Stomach smooth muscle (tissue), 2 donors: ENCODE measurements at regions not wholly inside any gene's neighbourhood (a gene's known extent, or its start where the extent isn't known, plus 50 kb on each side); places are given as distances from the start of the nearest gene placed in this dataset.

Experiments used
- H3K27ac ChIP-seq: one replicate; pipeline ENCODE4 v1.7.0; 2013; ENCODE audit warnings: mild to moderate bottlenecking, low read length, inconsistent platforms
- H3K27me3 ChIP-seq, 2 donors: one replicate each; pipeline ENCODE4 v1.7.0; 2013; ENCODE audit warnings: low read length in 2 of 2; ENCODE audit not compliant: insufficient read depth in 2 of 2, control insufficient read depth in 1 of 2
- H3K36me3 ChIP-seq, 2 donors: one replicate each; pipeline ENCODE4 v1.7.0; 2013; ENCODE audit warnings: low read length in 2 of 2; ENCODE audit not compliant: control insufficient read depth in 2 of 2, insufficient read depth in 2 of 2
- H3K4me1 ChIP-seq: one replicate; pipeline ENCODE4 v1.7.0; 2013; ENCODE audit warnings: low read length; ENCODE audit not compliant: control insufficient read depth, insufficient read depth
- H3K4me3 ChIP-seq, 2 donors: one replicate each; pipeline ENCODE4 v1.7.0; 2013; ENCODE audit warnings: low read length in 2 of 2
- H3K9ac ChIP-seq, 2 donors: one replicate each; pipeline ENCODE4 v1.7.0; 2013; ENCODE audit warnings: low read length in 2 of 2, mild to moderate bottlenecking in 1 of 2
- H3K9me3 ChIP-seq, 2 donors: one replicate each; pipeline ENCODE4 v1.7.0; 2013; ENCODE audit warnings: low read length in 2 of 2; ENCODE audit not compliant: control insufficient read depth in 2 of 2
- donor health status: healthy.
- donor health status: Pancreatic carcinoma.

- H3K27me3 ChIP-seq: no peaks in the 10 kb centered on the region
- no peaks in the 10 kb centered on the region for H3K9me3 ChIP-seq
Measured at GRCh38 chr13:88862095-88862620, 1191.0 kb downstream of the SLITRK5 start.

GRCh38 chr13:88863116-88863515 lies 1191.9 kb downstream of the SLITRK5 start:
- H3K4me1 ChIP-seq: no peaks in the 10 kb centered on the region
- H3K36me3 ChIP-seq: no peaks in the 10 kb centered on the region
- no peak overlapping the region for H3K9ac ChIP-seq
- no peaks in the 10 kb centered on the region for H3K27me3 ChIP-seq
- H3K4me3 ChIP-seq: no peak overlapping the region
- H3K9me3 ChIP-seq: no peaks in the 10 kb centered on the region
- H3K27ac ChIP-seq: no peak overlapping the region

More at GRCh38 chr13:88862095-88862620, 1191.0 kb downstream of the SLITRK5 start:
- Histone ChIP-seq H3K4me1 (no peaks in the 10 kb centered on the region), H3K9ac (no peak overlapping the region), H3K4me3 (no peak overlapping the region), H3K27ac (no peak overlapping the region), H3K36me3 (no peaks in the 10 kb centered on the region)

- no peaks in the 10 kb centered on the region for H3K36me3 ChIP-seq
- H3K9ac ChIP-seq: no peak overlapping the region
- no peaks in the 10 kb centered on the region for H3K4me1 ChIP-seq
- H3K4me3 ChIP-seq: no peak overlapping the region
- H3K27me3 ChIP-seq: no peaks in the 10 kb centered on the region
- H3K9me3 ChIP-seq: no peaks in the 10 kb centered on the region
- no peak overlapping the region for H3K27ac ChIP-seq
Measured at GRCh38 chr13:88866195-88866594, 1195.0 kb downstream of the SLITRK5 start.

DNA sequence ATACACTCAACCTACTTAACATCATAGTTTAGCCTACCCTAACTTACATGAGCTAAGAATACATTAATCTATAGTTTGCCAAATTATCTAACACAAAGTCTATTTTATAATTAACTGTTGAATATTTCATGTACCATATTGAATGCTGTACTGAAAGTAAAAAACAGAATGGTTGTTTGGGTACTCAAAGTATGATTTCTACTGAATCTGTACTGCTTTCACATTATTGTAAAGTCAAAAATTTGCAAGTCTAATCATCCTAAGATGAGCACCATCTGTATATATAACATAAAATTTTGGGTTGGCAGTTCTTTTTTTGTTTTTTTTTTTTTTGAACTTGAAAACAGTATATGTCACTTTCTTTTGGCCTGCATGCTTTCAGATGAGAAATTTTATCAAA lies 1212.6 kb downstream of the SLITRK5 start:
- H3K4me3 ChIP-seq: no peak overlapping the region
- H3K9ac ChIP-seq: no peak overlapping the region
- H3K9me3 ChIP-seq: no peaks in the 10 kb centered on the region
- H3K27me3 ChIP-seq: no peaks in the 10 kb centered on the region
- no peaks in the 10 kb centered on the region for H3K4me1 ChIP-seq
- H3K27ac ChIP-seq: no peak overlapping the region
- no peaks in the 10 kb centered on the region for H3K36me3 ChIP-seq

DNA sequence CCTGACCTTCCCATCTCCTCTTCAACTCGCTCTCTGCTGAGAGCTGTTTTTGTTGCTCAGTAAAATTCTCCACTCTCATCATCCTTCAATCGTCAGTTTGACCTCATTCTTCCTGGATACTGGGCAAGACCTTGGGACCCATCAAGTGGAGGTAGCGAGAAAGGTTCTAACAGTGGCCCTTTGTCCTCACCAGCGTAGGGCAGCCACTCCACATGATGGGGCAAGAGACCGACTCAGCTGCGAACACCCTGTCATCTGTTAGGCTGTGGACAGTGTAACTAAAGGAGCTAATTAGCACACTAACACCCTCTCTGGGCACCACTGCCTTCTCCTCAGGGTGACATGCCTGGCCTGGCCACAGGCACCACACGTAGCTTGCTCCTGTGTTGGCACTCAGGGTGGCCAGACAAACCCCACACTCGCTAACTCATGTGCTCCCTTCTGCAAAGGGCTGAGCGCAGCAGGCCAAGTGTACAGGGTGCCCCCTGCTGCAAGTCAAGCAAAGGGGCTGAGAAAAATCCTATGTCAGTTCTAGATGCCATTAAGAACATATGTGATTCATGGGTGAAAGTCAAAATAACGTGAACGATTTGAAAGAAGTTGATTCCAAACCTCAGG lies 1216.0 kb downstream of the SLITRK5 start:
- H3K27me3 ChIP-seq: no peaks in the 10 kb centered on the region
- no peak overlapping the region for H3K9ac ChIP-seq

DNA sequence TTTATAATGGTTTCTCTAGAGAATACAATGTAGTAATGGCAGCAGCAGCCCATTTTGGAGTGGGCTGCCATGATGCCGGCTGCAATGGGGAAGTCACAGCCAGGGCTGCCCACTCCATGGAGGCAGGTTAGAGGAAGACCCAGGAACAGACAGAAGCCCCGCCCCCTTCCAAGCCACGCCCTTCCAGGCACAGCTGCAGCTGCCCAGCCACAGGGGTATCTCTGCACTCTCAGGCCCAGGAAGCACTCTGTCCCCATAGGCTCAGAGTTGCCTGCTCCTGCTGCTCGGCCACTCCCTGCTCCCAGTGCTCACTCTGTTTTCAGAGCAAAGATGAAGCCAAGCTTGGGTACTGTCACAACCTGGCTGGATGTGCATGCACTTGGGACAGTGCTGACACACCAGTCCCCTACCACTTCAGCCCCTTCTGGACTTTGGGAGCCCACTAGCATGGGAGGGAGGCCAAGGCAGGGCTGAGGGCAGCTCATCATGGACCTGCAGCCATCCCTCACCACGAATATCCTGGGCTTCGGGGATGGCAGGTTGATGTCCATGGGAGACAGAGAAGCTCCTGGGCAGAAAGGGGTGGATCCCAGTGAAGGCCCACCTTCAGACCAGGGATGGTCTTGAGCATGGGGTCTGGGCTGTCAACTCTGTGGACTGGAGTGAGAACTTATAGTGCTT lies 1224.2 kb downstream of the SLITRK5 start:
- Histone ChIP-seq H3K36me3 (no peaks in the 10 kb centered on the region), H3K9ac (no peak overlapping the region), H3K4me1 (no peaks in the 10 kb centered on the region), H3K4me3 (no peak overlapping the region), H3K27me3 (no peaks in the 10 kb centered on the region), H3K9me3 (no peaks in the 10 kb centered on the region), H3K27ac (no peak overlapping the region)

More for the DNA sequence above, 1216.0 kb downstream of the SLITRK5 start:
- H3K9me3 ChIP-seq: no peaks in the 10 kb centered on the region
- no peak overlapping the region for H3K4me3 ChIP-seq
- no peaks in the 10 kb centered on the region for H3K4me1 ChIP-seq
- H3K27ac ChIP-seq: no peak overlapping the region
- no peaks in the 10 kb centered on the region for H3K36me3 ChIP-seq

GRCh38 chr13:88896466-88896865 lies 1225.3 kb downstream of the SLITRK5 start:
- Histone ChIP-seq H3K4me1 (no peaks in the 10 kb centered on the region), H3K9me3 (no peaks in the 10 kb centered on the region), H3K27ac (no peak overlapping the region), H3K36me3 (no peaks in the 10 kb centered on the region), H3K9ac (no peak overlapping the region), H3K27me3 (no peaks in the 10 kb centered on the region), H3K4me3 (no peak overlapping the region)

GRCh38 chr13:88908961-88909441 lies 1237.8 kb downstream of the SLITRK5 start:
- Histone ChIP-seq H3K27me3 (no peaks in the 10 kb centered on the region), H3K4me3 (no peak overlapping the region), H3K9ac (no peak overlapping the region), H3K27ac (no peak overlapping the region), H3K4me1 (no peaks in the 10 kb centered on the region), H3K36me3 (no peaks in the 10 kb centered on the region), H3K9me3 (no peaks in the 10 kb centered on the region)

DNA sequence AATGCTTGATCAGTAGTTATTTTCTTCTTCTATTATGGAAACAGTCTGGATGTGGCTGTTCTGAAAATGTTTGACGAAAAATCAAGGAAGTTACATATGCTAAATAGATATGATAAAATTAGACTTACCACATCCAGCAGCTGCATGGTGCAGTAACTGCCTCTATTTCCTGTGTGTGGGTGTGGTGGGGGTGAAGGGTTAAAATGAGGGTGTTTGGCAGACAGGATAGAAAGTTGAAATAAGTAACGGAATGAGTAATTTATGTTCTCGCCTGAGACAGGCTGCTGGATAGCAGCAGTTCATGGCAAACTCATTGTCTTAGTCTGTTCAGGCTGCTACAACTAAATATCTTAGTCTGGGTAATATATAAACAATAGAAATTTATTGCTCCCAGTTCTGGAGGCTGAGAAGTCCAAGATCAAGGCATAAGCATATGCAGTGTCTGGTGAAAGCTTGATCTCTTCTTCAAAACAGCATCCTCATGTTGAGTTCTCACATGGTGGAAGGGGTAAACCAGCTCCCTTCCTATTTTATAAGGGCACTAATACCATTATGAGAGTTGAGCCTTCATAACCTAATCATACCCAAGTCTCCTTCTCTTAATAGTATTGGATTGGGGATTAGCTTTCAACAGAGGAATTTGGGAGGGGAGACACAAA lies 1248.9 kb downstream of the SLITRK5 start:
- Histone ChIP-seq H3K4me1 (no peaks in the 10 kb centered on the region), H3K4me3 (no peak overlapping the region), H3K27me3 (no peaks in the 10 kb centered on the region), H3K9ac (no peak overlapping the region), H3K27ac (no peak overlapping the region), H3K36me3 (no peaks in the 10 kb centered on the region), H3K9me3 (peaks cover 0 to 3% of the 10 kb centered on the region in 2 donors)

GRCh38 chr13:88925954-88926353 lies 1254.8 kb downstream of the SLITRK5 start:
- Histone ChIP-seq H3K36me3 (no peaks in the 10 kb centered on the region), H3K27me3 (no peaks in the 10 kb centered on the region), H3K4me3 (no peak overlapping the region), H3K4me1 (no peaks in the 10 kb centered on the region), H3K9ac (no peak overlapping the region), H3K9me3 (no peaks in the 10 kb centered on the region), H3K27ac (no peak overlapping the region)
